ENCODE measurements at regions not wholly inside any gene's neighbourhood (a gene's known extent, or its start where the extent isn't known, plus 50 kb on each side); places are given as distances from the start of the nearest gene placed in this dataset.

DNA sequence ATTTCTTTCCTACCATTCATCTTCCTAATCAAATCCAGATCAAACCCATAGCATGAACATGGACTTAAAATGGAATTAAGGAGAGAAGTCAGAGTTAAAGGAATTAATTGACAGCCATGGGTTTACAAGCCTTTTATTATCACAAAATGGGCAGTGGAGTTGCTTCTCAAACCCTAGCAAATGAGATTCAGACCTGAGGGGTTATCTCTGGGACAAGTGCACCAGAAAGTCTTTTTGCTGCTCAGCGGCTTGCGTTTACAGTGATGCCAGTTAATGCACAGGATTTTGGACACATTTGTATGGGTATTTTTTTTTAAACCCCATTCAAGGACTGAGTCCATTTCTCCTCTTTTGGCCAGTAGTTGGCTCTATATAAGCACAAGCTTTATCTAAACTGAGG, 503.0 kb downstream of the EFNB2 start:
- no peaks in the 10 kb centered on the region for H3K36me3 ChIP-seq (ENCODE audit: control insufficient read depth, insufficient read depth, low read length)
- no peaks in the 10 kb centered on the region for H3K4me1 ChIP-seq (ENCODE audit: control insufficient read depth, insufficient read depth, low read length, poor library complexity, severe bottlenecking)
- no peaks in the 10 kb centered on the region for H3K27me3 ChIP-seq (replicated peaks; ENCODE audit: control insufficient read depth, insufficient read depth, low read length, poor library complexity, severe bottlenecking)
- no peaks in the 10 kb centered on the region for H3K9me3 ChIP-seq (ENCODE audit: control insufficient read depth, low read length)
- no peak for DNase-seq
- no peak overlapping the region for H3K4me3 ChIP-seq (ENCODE audit: insufficient read depth, low read depth, low read length, poor library complexity, severe bottlenecking)
- H3K27ac ChIP-seq (ENCODE audit: insufficient read depth, low read length, poor library complexity, severe bottlenecking) = no peak overlapping the region

DNA sequence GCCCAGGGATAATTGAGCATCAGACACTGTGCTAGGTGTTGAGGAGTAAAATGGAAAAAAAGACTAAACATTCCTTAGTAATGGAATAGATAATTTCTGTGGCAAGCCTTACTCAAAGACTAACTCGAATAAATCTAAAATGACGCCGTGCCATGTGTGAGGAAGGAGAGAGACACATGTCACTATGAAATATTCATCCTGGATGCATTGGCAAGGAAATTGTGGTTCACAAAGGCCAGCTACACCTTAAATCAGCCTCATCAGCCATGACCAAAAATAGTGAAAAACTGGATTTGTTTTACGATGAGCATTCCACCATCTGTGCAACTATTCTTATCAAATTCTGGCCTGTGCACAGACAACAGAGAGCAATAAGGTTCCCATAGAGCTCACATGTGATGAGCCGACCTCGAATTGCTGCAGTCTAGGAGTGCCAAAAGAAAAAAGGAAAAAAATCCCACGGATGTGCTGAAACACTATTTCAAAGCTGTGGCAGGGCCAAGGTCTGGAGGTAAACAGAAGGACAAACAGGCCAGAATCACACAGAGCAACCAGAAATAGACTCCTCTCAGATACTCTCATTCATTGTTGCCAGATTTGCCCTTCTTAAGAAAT, 505.7 kb downstream of the EFNB2 start:
- no peaks in the 10 kb centered on the region for H3K4me1 ChIP-seq (ENCODE audit: control insufficient read depth, insufficient read depth, low read length, poor library complexity, severe bottlenecking)
- H3K9me3 ChIP-seq (ENCODE audit: control insufficient read depth, low read length) = no peaks in the 10 kb centered on the region
- H3K27ac ChIP-seq (ENCODE audit: insufficient read depth, low read length, poor library complexity, severe bottlenecking) = no peak overlapping the region
- DNase-seq = no peak
- no peaks in the 10 kb centered on the region for H3K36me3 ChIP-seq (ENCODE audit: control insufficient read depth, insufficient read depth, low read length)
- no peak overlapping the region for H3K4me3 ChIP-seq (ENCODE audit: insufficient read depth, low read depth, low read length, poor library complexity, severe bottlenecking)
- H3K27me3 ChIP-seq (replicated peaks; ENCODE audit: control insufficient read depth, insufficient read depth, low read length, poor library complexity, severe bottlenecking) = no peaks in the 10 kb centered on the region

DNA sequence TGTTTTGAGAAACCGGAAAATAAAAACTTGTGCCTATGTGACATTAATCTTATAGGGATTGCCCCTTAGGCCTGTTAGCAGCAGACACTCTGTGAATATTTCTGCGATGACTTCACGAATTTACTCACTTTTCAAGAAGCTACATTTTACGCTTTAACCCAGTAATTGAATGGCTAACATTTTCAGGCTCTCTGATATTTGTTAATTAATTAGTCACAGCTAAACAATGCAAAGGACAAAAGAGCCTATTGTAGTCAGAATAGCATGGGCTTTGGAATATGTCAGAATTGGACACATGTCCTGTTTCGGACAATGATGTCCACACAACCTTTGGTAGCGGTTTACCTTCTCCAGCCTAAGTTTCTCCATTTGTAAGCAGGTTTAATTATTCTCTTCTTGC, 506.6 kb downstream of the EFNB2 start:
- H3K27ac ChIP-seq (ENCODE audit: insufficient read depth, low read length, poor library complexity, severe bottlenecking) = no peak overlapping the region
- no peak overlapping the region for H3K4me3 ChIP-seq (ENCODE audit: insufficient read depth, low read depth, low read length, poor library complexity, severe bottlenecking)
- H3K36me3 ChIP-seq (ENCODE audit: control insufficient read depth, insufficient read depth, low read length) = no peaks in the 10 kb centered on the region
- H3K4me1 ChIP-seq (ENCODE audit: control insufficient read depth, insufficient read depth, low read length, poor library complexity, severe bottlenecking) = no peaks in the 10 kb centered on the region
- H3K27me3 ChIP-seq (replicated peaks; ENCODE audit: control insufficient read depth, insufficient read depth, low read length, poor library complexity, severe bottlenecking) = no peaks in the 10 kb centered on the region
- no peaks in the 10 kb centered on the region for H3K9me3 ChIP-seq (ENCODE audit: control insufficient read depth, low read length)
- no peak for DNase-seq

DNA sequence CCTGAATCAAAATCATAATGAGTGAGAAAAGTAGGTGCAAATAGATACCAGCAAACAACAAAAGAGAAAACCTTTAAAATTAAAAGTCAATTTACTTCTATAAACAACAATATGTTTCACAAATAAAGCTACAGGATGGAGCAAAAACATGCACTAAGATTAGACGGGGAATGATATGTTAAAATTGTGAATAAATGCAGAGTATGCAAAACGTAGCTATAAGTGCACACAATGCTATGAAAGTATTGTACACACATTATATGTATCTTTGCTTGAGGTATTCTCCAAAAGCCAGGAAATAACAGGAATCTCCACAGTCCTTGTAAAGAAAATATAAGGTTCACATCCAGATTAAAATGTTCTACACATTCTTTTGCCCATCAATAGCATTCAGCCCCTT, 523.9 kb downstream of the EFNB2 start:
- no peak for DNase-seq
- Histone ChIP-seq H3K27ac (ENCODE audit: insufficient read depth, low read length, poor library complexity, severe bottlenecking) (no peak overlapping the region), H3K4me3 (ENCODE audit: insufficient read depth, low read depth, low read length, poor library complexity, severe bottlenecking) (no peak overlapping the region), H3K4me1 (ENCODE audit: control insufficient read depth, insufficient read depth, low read length, poor library complexity, severe bottlenecking) (no peaks in the 10 kb centered on the region), H3K9me3 (ENCODE audit: control insufficient read depth, low read length) (no peaks in the 10 kb centered on the region), H3K27me3 (replicated peaks; ENCODE audit: control insufficient read depth, insufficient read depth, low read length, poor library complexity, severe bottlenecking) (no peaks in the 10 kb centered on the region), H3K36me3 (ENCODE audit: control insufficient read depth, insufficient read depth, low read length) (no peaks in the 10 kb centered on the region)

DNA sequence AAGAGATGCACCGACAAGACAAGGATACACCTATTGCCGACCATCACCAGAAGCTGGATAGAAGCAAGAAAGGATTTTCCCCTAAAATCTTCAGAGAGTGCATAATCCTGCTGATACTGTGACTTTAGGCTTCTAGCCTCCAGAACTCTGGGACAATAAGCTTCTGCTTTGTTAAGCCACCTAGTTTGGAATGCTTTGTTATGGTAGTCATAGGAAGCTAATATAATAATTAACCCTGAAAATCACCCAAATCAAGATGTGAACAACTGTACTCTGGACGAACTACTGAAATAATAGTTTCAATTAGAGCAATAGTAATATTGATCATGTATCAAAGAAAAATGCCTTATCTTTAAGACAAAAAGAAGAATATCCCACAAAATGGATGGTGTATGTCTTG, 524.6 kb downstream of the EFNB2 start:
- H3K9me3 ChIP-seq (ENCODE audit: control insufficient read depth, low read length) = no peaks in the 10 kb centered on the region
- H3K4me1 ChIP-seq (ENCODE audit: control insufficient read depth, insufficient read depth, low read length, poor library complexity, severe bottlenecking) = no peaks in the 10 kb centered on the region
- H3K27ac ChIP-seq (ENCODE audit: insufficient read depth, low read length, poor library complexity, severe bottlenecking) = no peak overlapping the region
- no peaks in the 10 kb centered on the region for H3K27me3 ChIP-seq (replicated peaks; ENCODE audit: control insufficient read depth, insufficient read depth, low read length, poor library complexity, severe bottlenecking)
- DNase-seq = no peak
- no peaks in the 10 kb centered on the region for H3K36me3 ChIP-seq (ENCODE audit: control insufficient read depth, insufficient read depth, low read length)
- no peak overlapping the region for H3K4me3 ChIP-seq (ENCODE audit: insufficient read depth, low read depth, low read length, poor library complexity, severe bottlenecking)

DNA sequence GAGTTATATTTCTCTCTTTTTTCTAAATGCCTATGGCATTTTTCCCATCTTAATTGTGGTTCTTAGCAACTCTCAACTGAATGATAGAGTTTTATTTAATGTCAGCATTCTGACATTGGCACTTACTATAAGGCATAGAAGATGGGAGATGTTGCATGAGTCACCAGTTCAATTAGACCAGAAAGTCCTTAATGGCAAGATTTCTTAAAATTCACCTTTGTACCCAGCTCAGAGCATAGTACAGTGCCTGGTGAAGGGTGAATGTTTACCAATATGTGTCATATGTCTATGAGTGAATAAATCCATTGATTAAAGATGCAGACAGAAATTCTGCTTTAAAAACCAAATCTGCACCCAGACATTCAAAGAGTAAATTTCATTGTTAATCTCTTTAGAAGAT, 526.9 kb downstream of the EFNB2 start:
- H3K27ac ChIP-seq (ENCODE audit: insufficient read depth, low read length, poor library complexity, severe bottlenecking) = no peak overlapping the region
- no peaks in the 10 kb centered on the region for H3K36me3 ChIP-seq (ENCODE audit: control insufficient read depth, insufficient read depth, low read length)
- DNase-seq = no peak
- no peaks in the 10 kb centered on the region for H3K9me3 ChIP-seq (ENCODE audit: control insufficient read depth, low read length)
- H3K4me1 ChIP-seq (ENCODE audit: control insufficient read depth, insufficient read depth, low read length, poor library complexity, severe bottlenecking) = no peaks in the 10 kb centered on the region
- H3K4me3 ChIP-seq (ENCODE audit: insufficient read depth, low read depth, low read length, poor library complexity, severe bottlenecking) = no peak overlapping the region
- H3K27me3 ChIP-seq (replicated peaks; ENCODE audit: control insufficient read depth, insufficient read depth, low read length, poor library complexity, severe bottlenecking) = no peaks in the 10 kb centered on the region

DNA sequence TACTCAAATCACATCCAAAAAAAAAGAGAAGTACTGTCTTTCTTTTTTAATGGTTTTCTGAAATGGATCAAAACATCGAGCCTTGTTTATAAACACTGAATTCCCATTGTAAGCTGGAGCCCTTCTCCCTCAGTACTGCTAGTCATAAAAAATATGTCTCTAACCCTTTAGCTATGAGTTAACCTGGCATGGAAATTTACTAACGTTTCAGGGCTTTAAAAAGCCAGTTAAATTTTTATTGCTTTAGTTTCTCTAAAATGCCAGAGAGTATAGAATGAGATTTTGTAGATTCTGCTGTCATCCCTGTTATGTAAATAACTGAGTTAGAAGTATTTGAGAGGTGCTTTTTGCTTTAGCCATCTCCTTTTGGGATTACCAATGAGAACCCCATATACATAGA, 528.3 kb downstream of the EFNB2 start:
- H3K36me3 ChIP-seq (ENCODE audit: control insufficient read depth, insufficient read depth, low read length) = no peaks in the 10 kb centered on the region
- H3K27ac ChIP-seq (ENCODE audit: insufficient read depth, low read length, poor library complexity, severe bottlenecking) = no peak overlapping the region
- no peaks in the 10 kb centered on the region for H3K9me3 ChIP-seq (ENCODE audit: control insufficient read depth, low read length)

DNA sequence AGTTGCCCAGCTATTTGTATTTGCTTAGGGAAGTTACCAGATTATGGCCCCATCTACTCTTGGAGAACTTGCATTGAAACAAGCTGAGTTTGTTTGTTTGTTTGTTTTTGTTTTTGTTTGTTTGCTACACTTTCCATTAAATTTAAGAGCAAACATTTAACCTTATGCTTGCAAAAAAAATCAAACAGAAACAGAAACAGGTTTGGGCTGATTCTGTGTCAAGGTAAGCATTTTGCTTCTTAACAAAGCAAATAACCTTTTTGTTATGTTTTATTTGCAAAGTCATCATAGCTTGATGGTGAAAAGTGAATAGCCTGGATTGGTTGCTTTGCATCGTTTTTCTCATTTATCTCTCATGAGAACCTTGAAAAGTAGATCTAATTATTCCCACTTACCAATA, 531.8 kb downstream of the EFNB2 start:
- Histone ChIP-seq H3K9me3 (ENCODE audit: control insufficient read depth, low read length) (no peaks in the 10 kb centered on the region), H3K27me3 (replicated peaks; ENCODE audit: control insufficient read depth, insufficient read depth, low read length, poor library complexity, severe bottlenecking) (no peaks in the 10 kb centered on the region), H3K27ac (ENCODE audit: insufficient read depth, low read length, poor library complexity, severe bottlenecking) (no peak overlapping the region), H3K36me3 (ENCODE audit: control insufficient read depth, insufficient read depth, low read length) (no peaks in the 10 kb centered on the region), H3K4me1 (ENCODE audit: control insufficient read depth, insufficient read depth, low read length, poor library complexity, severe bottlenecking) (no peaks in the 10 kb centered on the region), H3K4me3 (ENCODE audit: insufficient read depth, low read depth, low read length, poor library complexity, severe bottlenecking) (no peak overlapping the region)
- DNase-seq = no peak

More for the DNA sequence above, 528.3 kb downstream of the EFNB2 start:
- Histone ChIP-seq H3K4me3 (ENCODE audit: insufficient read depth, low read depth, low read length, poor library complexity, severe bottlenecking) (no peak overlapping the region), H3K27me3 (replicated peaks; ENCODE audit: control insufficient read depth, insufficient read depth, low read length, poor library complexity, severe bottlenecking) (no peaks in the 10 kb centered on the region), H3K4me1 (ENCODE audit: control insufficient read depth, insufficient read depth, low read length, poor library complexity, severe bottlenecking) (no peaks in the 10 kb centered on the region)
- DNase-seq = no peak

DNA sequence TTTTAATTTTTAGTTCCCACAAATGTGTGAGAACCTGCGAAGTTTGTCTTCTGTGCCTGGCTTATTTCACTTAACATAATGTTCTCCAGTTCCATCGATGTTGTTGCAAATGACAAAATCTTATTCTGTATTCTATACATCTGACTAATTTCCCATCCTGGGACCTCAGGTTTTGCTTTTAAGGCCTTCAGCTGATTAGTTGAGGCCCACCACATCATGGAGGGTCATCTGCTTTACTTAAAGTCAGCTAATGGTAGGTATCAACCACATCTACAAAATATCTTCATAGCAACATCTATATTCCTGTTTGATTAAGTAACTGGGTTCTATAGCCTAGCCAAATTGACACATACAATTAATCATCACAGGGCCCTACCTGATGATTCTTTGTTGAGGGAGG, 534.0 kb downstream of the EFNB2 start:
- Histone ChIP-seq H3K27me3 (replicated peaks; ENCODE audit: control insufficient read depth, insufficient read depth, low read length, poor library complexity, severe bottlenecking) (no peaks in the 10 kb centered on the region), H3K36me3 (ENCODE audit: control insufficient read depth, insufficient read depth, low read length) (no peaks in the 10 kb centered on the region), H3K9me3 (ENCODE audit: control insufficient read depth, low read length) (no peaks in the 10 kb centered on the region), H3K4me1 (ENCODE audit: control insufficient read depth, insufficient read depth, low read length, poor library complexity, severe bottlenecking) (no peaks in the 10 kb centered on the region), H3K27ac (ENCODE audit: insufficient read depth, low read length, poor library complexity, severe bottlenecking) (no peak overlapping the region), H3K4me3 (ENCODE audit: insufficient read depth, low read depth, low read length, poor library complexity, severe bottlenecking) (no peak overlapping the region)
- no peak for DNase-seq

DNA sequence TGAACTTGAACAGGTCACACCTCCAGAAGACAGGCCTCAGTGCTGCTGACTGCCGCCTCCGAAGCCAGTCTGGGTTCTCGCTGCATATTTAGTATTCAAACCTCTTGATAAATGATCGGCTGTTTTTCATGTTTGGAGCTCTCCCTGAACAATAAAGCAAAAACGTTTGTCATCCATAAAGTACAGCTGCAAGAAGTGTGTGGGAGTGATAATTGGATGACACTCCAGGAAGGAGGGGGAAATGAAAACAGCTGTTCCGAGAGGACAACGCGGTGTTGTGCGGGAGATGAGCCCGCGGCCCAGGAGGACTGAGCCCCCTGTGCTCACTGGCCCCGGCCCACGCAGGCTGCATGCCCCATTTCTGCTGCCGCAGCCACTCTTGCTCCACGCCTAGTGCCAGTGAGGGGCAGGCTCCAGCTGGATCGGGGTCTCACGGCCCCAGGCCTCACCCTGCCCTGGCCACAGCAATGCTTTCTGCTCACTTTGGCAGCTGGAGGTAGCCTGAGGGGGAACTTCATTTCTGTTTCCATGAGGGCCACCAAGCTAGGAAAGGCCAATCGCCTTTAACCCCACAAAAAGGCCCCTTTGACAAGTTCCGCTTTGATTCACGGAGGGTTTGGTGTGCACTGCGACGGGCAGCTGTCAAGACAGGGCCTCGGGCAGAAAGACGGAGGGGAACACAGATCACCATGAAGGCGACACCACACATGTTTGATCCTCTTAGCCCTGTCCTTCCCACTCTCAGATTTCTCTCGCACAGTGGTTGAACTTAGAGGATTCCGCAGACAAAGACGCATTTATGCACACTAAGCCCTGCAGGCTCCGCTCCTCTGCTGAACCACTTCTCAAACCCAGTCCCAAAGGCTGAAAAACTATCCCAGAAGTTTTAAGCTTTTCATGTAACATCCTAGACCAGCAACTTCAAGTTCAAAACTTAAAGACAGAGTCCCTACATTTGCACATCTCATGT, 537.6 kb downstream of the EFNB2 start:
- no peak for DNase-seq
- no peaks in the 10 kb centered on the region for H3K9me3 ChIP-seq (ENCODE audit: control insufficient read depth, low read length)
- H3K27me3 ChIP-seq (replicated peaks; ENCODE audit: control insufficient read depth, insufficient read depth, low read length, poor library complexity, severe bottlenecking) = no peaks in the 10 kb centered on the region
- no peak overlapping the region for H3K27ac ChIP-seq (ENCODE audit: insufficient read depth, low read length, poor library complexity, severe bottlenecking)
- H3K4me3 ChIP-seq (ENCODE audit: insufficient read depth, low read depth, low read length, poor library complexity, severe bottlenecking) = no peak overlapping the region
- no peaks in the 10 kb centered on the region for H3K36me3 ChIP-seq (ENCODE audit: control insufficient read depth, insufficient read depth, low read length)
- H3K4me1 ChIP-seq (ENCODE audit: control insufficient read depth, insufficient read depth, low read length, poor library complexity, severe bottlenecking) = no peaks in the 10 kb centered on the region
